ENCODE measurements at regions not wholly inside any gene's neighbourhood (a gene's known extent, or its start where the extent isn't known, plus 50 kb on each side); places are given as distances from the start of the nearest gene placed in this dataset.

- no peak for DNase-seq
Observed at GRCh38 chr6:22401932-22402331, 105.1 kb upstream of the PRL start.

GRCh38 chr6:22409486-22409885, 112.7 kb upstream of the PRL start:
- DNase-seq = no peak

- DNase-seq = no peak
Observed at GRCh38 chr6:22411376-22412105, 114.7 kb upstream of the PRL start.

GRCh38 chr6:22412994-22413393, 116.2 kb upstream of the PRL start:
- DNase-seq = no peak

GRCh38 chr6:22413681-22414311, 117.0 kb upstream of the PRL start:
- no peak for DNase-seq

- no peak for DNase-seq
Observed at GRCh38 chr6:22418714-22419113, 121.9 kb upstream of the PRL start.

GRCh38 chr6:22421198-22421597, 124.4 kb upstream of the PRL start:
- no peak for DNase-seq

GRCh38 chr6:22424196-22424595, 127.4 kb upstream of the PRL start:
- DNase-seq = no peak

GRCh38 chr6:22432060-22432459, 135.2 kb upstream of the PRL start:
- no peak for DNase-seq

- DNase-seq = no peak
Observed at GRCh38 chr6:22433745-22434144, 135.6 kb upstream of the HDGFL1 start.

- DNase-seq = no peak
Observed at GRCh38 chr6:22435151-22435550, 134.2 kb upstream of the HDGFL1 start.

GRCh38 chr6:22436134-22436533, 133.2 kb upstream of the HDGFL1 start:
- no peak for DNase-seq

GRCh38 chr6:22437665-22438064, 131.7 kb upstream of the HDGFL1 start:
- no peak for DNase-seq

- no peak for DNase-seq
Observed at GRCh38 chr6:22442826-22443225, 126.5 kb upstream of the HDGFL1 start.

- no peak for DNase-seq
Observed at GRCh38 chr6:22444330-22444729, 125.0 kb upstream of the HDGFL1 start.

GRCh38 chr6:22445946-22446345, 123.4 kb upstream of the HDGFL1 start:
- no peak for DNase-seq

- peak; percentile 36 for DNase-seq
Observed at GRCh38 chr6:22447249-22448196, 121.8 kb upstream of the HDGFL1 start.

- DNase-seq = no peak
Observed at GRCh38 chr6:22448291-22448711, 121.1 kb upstream of the HDGFL1 start.

- DNase-seq = no peak
Observed at GRCh38 chr6:22451962-22452361, 117.4 kb upstream of the HDGFL1 start.

GRCh38 chr6:22455378-22455777, 114.0 kb upstream of the HDGFL1 start:
- DNase-seq = no peak

- DNase-seq = no peak
Observed at GRCh38 chr6:22457996-22458395, 111.4 kb upstream of the HDGFL1 start.

GRCh38 chr6:22466665-22467245, 102.6 kb upstream of the HDGFL1 start:
- DNase-seq = peak; percentile 24

- DNase-seq = no peak
Observed at GRCh38 chr6:22467645-22468044, 101.7 kb upstream of the HDGFL1 start.
